ENCODE measurements at regions not wholly inside any gene's neighbourhood (a gene's known extent, or its start where the extent isn't known, plus 50 kb on each side); places are given as distances from the start of the nearest gene placed in this dataset.

DNA sequence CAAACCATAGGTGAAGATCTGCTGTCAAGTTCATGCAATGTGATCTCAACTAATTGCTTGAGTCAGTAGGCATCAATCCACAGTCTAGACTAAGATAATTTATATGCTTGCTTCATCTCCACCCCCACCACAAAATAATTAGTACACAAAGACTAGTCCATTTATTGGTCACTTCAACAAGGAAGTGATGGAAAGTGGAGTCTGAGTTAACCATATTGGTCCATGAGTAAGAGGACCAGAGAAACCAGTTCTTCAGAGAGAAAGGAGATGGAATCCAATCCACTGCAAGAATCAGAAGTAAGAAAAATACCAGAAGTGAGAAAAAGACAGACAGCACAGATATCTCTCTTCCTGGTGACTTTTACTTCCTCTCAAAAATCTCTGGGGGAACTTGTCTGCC is 366.5 kb downstream of the CHSY3 start:
- H3K9ac ChIP-seq (ENCODE audit: low read depth, low read length) = no peak overlapping the region
- H3K4me3 ChIP-seq (ENCODE audit: low read length) = no peak overlapping the region
- H3K9me3 ChIP-seq (ENCODE audit: insufficient read depth, low read depth, low read length) = no peaks in the 10 kb centered on the region
- peaks cover 77% of the 10 kb centered on the region for H3K27me3 ChIP-seq (ENCODE audit: insufficient read depth, low read length)
- H3K27ac ChIP-seq (ENCODE audit: low read length) = no peak overlapping the region
- no peaks in the 10 kb centered on the region for H3K36me3 ChIP-seq (ENCODE audit: insufficient read depth, low read depth, low read length)
- no peaks in the 10 kb centered on the region for H3K4me1 ChIP-seq (ENCODE audit: insufficient read depth, low read length)

DNA sequence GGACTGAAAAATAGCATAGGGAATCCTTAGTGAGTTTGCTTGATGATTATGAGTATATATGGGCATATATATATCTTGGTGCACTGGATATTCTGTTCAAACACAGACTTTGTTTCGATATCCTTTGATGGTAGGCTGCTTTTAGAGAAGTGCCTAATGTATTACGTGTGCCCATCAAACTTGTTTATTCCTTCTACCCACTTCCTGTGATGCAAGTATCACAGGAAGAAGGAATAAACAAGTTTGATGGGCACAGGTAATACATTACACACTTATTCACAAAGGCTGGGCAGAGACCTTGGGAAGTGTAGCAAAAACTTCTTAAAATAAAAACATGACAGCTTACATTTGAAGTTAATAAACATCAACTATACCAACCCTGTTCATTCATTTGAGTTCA is 364.2 kb downstream of the CHSY3 start:
- Histone ChIP-seq H3K9ac (ENCODE audit: low read depth, low read length) (no peak overlapping the region), H3K36me3 (ENCODE audit: insufficient read depth, low read depth, low read length) (no peaks in the 10 kb centered on the region), H3K27ac (ENCODE audit: low read length) (no peak overlapping the region), H3K4me1 (ENCODE audit: insufficient read depth, low read length) (no peaks in the 10 kb centered on the region), H3K27me3 (ENCODE audit: insufficient read depth, low read length) (peaks cover 54% of the 10 kb centered on the region), H3K4me3 (ENCODE audit: low read length) (no peak overlapping the region), H3K9me3 (ENCODE audit: insufficient read depth, low read depth, low read length) (no peaks in the 10 kb centered on the region)

DNA sequence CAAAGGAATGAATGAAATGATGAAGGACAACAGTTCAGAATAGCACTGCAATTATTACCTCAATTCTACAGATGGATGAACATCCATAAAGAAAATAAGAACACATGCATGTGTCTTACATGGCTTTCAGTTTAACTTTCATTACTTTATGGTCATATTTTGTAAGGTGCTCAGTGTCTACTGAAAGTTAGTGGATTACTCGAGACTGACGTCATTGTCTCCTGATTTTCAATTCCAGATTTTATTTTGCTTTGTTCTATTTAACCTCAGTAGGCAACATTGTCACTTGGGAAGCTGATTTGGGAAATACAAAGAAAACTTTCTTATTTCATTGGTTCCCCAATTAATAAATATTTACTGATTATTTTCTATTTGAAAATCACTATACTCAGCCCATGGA is 363.7 kb downstream of the CHSY3 start:
- H3K36me3 ChIP-seq (ENCODE audit: insufficient read depth, low read depth, low read length) = no peaks in the 10 kb centered on the region
- H3K4me1 ChIP-seq (ENCODE audit: insufficient read depth, low read length) = no peaks in the 10 kb centered on the region
- H3K9ac ChIP-seq (ENCODE audit: low read depth, low read length) = no peak overlapping the region
- H3K27me3 ChIP-seq (ENCODE audit: insufficient read depth, low read length) = peaks cover 52% of the 10 kb centered on the region
- no peak overlapping the region for H3K27ac ChIP-seq (ENCODE audit: low read length)
- H3K4me3 ChIP-seq (ENCODE audit: low read length) = no peak overlapping the region
- H3K9me3 ChIP-seq (ENCODE audit: insufficient read depth, low read depth, low read length) = no peaks in the 10 kb centered on the region

DNA sequence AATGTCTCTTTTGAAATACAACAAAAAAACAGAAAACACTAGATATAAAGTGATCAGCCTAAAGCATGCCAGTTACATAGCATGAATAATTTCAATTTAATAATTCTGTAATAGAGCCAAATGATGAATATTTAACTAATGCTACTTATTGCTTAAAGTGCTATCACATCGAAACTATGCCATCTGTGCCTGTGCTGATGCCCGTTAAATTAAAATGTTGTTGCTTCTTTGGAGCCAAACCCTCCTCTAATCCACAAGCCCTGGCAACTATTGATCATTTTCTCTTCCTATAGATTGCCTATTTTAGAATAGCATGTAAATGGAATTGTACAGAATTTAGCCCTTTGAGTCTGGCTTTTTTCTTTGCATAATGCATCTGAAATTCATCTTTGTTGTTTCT is 356.2 kb downstream of the CHSY3 start:
- H3K4me1 ChIP-seq (ENCODE audit: insufficient read depth, low read length) = no peaks in the 10 kb centered on the region

DNA sequence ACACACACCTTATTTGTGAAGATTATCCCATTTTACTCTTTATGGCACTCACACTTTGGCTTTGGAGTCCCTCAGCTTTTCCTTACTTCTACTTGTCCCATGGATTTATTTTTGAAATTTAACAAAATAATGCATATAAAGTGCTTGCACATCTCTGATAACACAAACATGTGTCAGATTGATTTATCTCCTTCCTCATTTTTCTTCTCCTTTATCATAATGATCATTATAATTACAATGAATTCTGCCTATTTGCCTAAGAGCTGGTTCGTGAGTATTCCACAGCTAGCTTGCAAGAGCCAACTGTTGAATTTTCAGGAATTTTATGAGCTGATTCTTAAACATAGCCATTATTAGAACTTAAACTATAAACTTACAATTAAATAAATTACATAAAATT is 347.7 kb downstream of the CHSY3 start:
- no peak overlapping the region for H3K27ac ChIP-seq (ENCODE audit: low read length)
- no peak overlapping the region for H3K4me3 ChIP-seq (ENCODE audit: low read length)
- no peaks in the 10 kb centered on the region for H3K4me1 ChIP-seq (ENCODE audit: insufficient read depth, low read length)
- no peaks in the 10 kb centered on the region for H3K36me3 ChIP-seq (ENCODE audit: insufficient read depth, low read depth, low read length)
- no peak overlapping the region for H3K9ac ChIP-seq (ENCODE audit: low read depth, low read length)
- H3K27me3 ChIP-seq (ENCODE audit: insufficient read depth, low read length) = no peaks in the 10 kb centered on the region
- H3K9me3 ChIP-seq (ENCODE audit: insufficient read depth, low read depth, low read length) = peaks cover 5% of the 10 kb centered on the region; the same call in 1 of the 2 replicates

More for the DNA sequence above, 356.2 kb downstream of the CHSY3 start:
- H3K27me3 ChIP-seq (ENCODE audit: insufficient read depth, low read length) = no peaks in the 10 kb centered on the region
- no peak overlapping the region for H3K9ac ChIP-seq (ENCODE audit: low read depth, low read length)
- no peak overlapping the region for H3K4me3 ChIP-seq (ENCODE audit: low read length)
- no peak overlapping the region for H3K27ac ChIP-seq (ENCODE audit: low read length)
- H3K36me3 ChIP-seq (ENCODE audit: insufficient read depth, low read depth, low read length) = no peaks in the 10 kb centered on the region
- H3K9me3 ChIP-seq (ENCODE audit: insufficient read depth, low read depth, low read length) = peaks cover 3% of the 10 kb centered on the region; the same call in 1 of the 2 replicates

DNA sequence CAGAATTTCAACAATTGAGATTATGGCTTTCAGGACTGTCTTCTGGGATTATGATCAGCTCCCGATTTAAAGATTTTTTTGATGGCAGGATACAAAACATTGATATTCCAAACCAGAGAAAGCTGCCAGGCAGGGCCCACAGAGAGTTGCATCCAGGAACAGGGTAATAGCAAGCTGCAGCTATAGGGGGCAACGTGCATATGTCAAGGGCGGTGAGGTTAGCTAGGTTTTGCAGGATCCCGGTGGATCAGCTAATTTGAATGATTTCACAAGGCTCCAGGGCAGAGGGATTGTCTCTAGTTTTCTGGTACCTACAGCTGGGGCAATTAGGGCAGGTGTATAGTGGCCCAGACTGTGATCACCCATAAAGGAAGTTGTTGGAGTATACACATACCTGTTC is 339.4 kb downstream of the CHSY3 start:
- Histone ChIP-seq H3K36me3 (ENCODE audit: insufficient read depth, low read depth, low read length) (no peaks in the 10 kb centered on the region), H3K9me3 (ENCODE audit: insufficient read depth, low read depth, low read length) (no peaks in the 10 kb centered on the region), H3K27me3 (ENCODE audit: insufficient read depth, low read length) (no peaks in the 10 kb centered on the region), H3K27ac (ENCODE audit: low read length) (no peak overlapping the region), H3K4me1 (ENCODE audit: insufficient read depth, low read length) (no peaks in the 10 kb centered on the region), H3K4me3 (ENCODE audit: low read length) (no peak overlapping the region), H3K9ac (ENCODE audit: low read depth, low read length) (no peak overlapping the region)

DNA sequence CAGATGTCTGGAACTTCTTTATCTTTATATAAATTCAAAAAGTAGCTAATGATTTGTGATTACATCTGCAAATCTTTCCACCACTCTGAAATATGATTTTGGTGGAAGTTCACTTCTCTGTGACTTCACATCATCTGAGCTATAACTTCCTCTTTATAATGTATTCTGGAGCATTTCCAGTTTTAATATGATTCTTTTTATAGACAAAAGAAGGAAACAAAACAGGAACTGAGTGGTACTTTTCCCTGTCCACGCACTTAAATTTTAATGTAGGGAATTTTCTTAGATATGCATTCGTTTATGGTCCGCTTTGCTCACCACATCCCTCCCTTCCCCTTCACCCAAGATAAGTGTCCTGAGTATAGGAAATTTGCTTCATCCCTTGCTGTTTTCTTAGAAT is 333.5 kb downstream of the CHSY3 start:
- Histone ChIP-seq H3K4me1 (ENCODE audit: insufficient read depth, low read length) (no peaks in the 10 kb centered on the region), H3K9me3 (ENCODE audit: insufficient read depth, low read depth, low read length) (no peaks in the 10 kb centered on the region), H3K4me3 (ENCODE audit: low read length) (no peak overlapping the region), H3K27ac (ENCODE audit: low read length) (no peak overlapping the region), H3K27me3 (ENCODE audit: insufficient read depth, low read length) (no peaks in the 10 kb centered on the region), H3K36me3 (ENCODE audit: insufficient read depth, low read depth, low read length) (no peaks in the 10 kb centered on the region), H3K9ac (ENCODE audit: low read depth, low read length) (no peak overlapping the region)

All from iPS-20b (cell line).